KOPT-K1 (cell line): ENCODE measurements at regions not wholly inside any gene's neighbourhood (a gene's known extent, or its start where the extent isn't known, plus 50 kb on each side); places are given as distances from the start of the nearest gene placed in this dataset.

ENCODE experiments used
- H3K27ac ChIP-seq: fragments of 200-600 bp; sonication (generic); 2 replicates; pipeline ENCODE4 v1.5.1; 2016; ENCODE audit warnings: antibody characterized with exemption, mild to moderate bottlenecking, low read depth, low read length; ENCODE audit not compliant: poor library complexity, severe bottlenecking
- H3K36me3 ChIP-seq: fragments of 200-600 bp; sonication (generic); 2 replicates; pipeline ENCODE4 v1.5.1; 2017; ENCODE audit warnings: antibody characterized with exemption, mild to moderate bottlenecking, low read length, moderate library complexity; ENCODE audit not compliant: insufficient read depth
- H3K9me3 ChIP-seq: fragments of 200-600 bp; sonication (generic); 2 replicates; pipeline ENCODE4 v1.5.1; 2017; ENCODE audit warnings: antibody characterized with exemption, low read length, mild to moderate bottlenecking; ENCODE audit not compliant: insufficient read depth, poor library complexity, severe bottlenecking

DNA sequence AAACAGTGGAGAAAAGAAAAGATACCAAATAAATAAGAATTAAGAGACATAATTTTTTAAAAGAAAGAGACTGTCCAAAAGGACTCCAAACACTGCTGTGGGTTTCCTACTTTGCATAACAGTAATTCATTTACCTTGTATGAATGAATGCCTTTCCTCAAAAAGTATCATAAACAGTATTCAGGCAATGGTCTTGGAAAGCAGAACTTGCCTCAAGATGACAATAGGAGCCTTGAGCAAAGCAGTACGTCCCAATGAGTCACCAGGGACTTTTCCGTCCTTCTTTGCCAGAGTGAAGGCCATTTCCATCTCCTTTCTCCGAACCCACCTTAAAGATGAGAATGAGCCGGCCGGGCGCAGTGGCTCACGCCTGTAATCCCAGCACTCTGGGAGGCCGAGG is 186.4 kb downstream of the ZBTB18 start:
- no peaks in the 10 kb centered on the region for H3K36me3 ChIP-seq
- H3K27ac ChIP-seq, result no peak overlapping the region
- H3K9me3 ChIP-seq, result no peaks in the 10 kb centered on the region

DNA sequence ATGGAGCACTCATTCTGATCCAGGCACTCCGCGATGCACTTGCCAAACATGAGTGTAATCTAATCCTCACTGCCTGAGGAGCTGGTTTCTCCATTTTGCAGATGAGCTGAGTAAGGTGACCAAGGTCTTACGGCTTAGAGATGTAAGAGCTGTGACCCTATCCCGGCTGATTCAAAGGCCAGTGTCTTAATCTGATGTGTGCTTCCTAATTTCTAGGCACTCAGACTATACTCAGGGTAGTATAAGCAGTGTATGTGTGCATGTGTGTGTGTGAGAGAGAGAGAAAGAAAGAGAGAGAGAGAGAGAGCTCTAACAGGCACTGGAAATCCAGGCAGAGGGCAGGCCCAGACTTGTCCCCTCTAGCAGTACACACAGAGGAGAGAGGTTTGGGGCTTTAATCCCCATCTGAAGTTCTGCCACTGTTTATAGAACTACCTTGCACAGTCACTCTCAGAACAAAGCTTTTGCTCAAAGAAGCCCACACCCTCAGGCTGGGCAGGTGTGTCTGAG is 188.2 kb downstream of the ZBTB18 start:
- Histone ChIP-seq H3K27ac (peak overlapping the region; percentile 27), H3K36me3 (no peaks in the 10 kb centered on the region), H3K9me3 (no peaks in the 10 kb centered on the region)

DNA sequence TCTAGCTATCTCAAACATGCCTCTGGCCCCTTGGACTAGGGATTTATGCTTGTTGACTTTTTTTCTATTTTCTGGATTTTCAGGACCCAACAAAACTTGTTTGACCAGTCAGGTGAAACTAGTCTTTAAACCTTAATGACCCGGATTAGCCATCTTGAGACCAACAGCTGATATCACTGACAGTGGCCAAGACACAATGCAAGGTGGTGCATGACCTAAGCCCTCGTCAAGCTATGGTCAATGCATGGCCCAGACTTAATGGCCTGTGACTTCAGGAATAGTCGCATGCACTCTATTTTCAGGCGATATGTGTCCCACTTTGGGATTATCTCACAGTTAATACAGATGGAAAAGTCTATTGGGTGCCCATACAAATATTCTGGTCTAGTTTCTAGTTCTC is 190.4 kb downstream of the ZBTB18 start:
- Histone ChIP-seq H3K27ac (no peak overlapping the region), H3K36me3 (no peaks in the 10 kb centered on the region), H3K9me3 (no peaks in the 10 kb centered on the region)

DNA sequence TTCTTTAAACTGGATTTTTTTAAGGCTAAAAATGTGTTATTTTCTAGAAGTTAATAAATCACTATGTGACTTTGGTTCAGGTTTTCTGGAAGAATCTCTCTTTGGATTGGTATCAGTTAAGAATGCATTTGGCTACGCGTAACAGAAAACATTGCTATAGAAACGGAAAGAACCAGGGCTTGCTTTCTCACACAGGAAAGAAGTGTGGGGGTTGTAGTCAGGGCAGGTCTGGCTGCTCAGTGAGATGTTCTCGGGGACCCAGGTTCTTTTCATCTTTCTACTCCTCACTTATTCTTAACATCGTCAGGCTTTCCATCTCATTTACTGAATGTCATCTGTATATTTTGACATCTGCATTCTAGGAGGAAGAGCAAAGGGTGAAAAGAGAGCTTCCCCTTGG is 191.4 kb downstream of the ZBTB18 start:
- Histone ChIP-seq H3K9me3 (no peaks in the 10 kb centered on the region), H3K36me3 (no peaks in the 10 kb centered on the region), H3K27ac (no peak overlapping the region)

DNA sequence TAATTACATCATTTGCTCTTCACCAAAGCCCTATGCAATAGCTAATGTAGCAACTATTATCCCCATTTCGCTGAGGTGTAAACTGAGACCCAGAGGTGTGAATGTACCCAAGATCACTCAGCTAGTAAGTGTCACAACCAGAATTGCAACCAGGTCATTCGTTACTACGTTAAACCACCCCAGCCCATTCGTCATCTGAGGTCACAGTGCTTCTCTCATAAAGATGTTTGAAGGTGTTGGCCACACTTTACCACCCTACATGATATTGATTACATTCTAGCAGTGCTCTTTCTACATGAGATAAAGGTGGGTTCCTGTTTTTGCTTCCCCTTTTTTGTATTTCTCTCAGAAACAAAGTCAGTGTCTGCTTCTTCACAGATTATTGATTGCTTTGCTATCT is 195.3 kb downstream of the ZBTB18 start:
- Histone ChIP-seq H3K36me3 (no peaks in the 10 kb centered on the region), H3K27ac (no peak overlapping the region), H3K9me3 (no peaks in the 10 kb centered on the region)

DNA sequence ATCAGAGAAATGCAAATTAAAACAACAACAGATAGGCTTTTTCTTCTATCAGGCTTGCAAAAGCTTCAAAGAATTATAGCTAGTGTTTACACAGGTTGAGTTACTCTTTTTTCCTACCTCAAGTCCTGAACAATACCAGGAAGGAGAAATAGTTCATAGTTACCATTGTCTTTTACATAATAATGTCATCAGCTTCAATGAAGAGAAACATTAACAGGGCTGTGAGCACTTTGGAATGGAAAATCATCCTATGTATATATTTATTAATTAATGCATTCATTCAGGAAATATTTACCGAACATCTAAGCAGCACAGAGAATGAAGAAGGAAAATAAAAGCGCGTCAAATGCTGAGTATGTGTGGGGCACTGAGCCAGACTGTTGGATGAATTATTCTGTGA is 197.3 kb downstream of the ZBTB18 start:
- Histone ChIP-seq H3K27ac (no peak overlapping the region), H3K9me3 (no peaks in the 10 kb centered on the region), H3K36me3 (no peaks in the 10 kb centered on the region)

DNA sequence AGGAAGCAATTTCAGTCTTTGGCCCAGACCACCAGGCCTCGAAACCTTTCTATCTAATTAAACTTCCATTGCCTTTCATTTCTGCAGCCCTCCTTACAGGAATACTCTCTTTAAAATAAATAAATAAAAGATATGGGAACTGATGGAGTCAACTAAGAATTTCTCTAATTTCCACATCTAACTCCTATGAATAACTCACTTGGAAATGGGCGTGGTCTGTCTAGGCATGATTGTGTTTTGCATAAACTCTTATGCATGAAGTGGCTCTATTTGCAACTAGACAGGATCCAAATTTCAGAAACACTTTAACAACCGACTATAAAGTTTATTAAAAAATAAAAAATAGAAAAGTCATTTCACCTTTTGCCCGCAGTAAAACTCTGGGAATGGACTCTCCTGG is 199.5 kb downstream of the ADSS2 start:
- no peak overlapping the region for H3K27ac ChIP-seq
- H3K9me3 ChIP-seq, result no peaks in the 10 kb centered on the region
- no peaks in the 10 kb centered on the region for H3K36me3 ChIP-seq

DNA sequence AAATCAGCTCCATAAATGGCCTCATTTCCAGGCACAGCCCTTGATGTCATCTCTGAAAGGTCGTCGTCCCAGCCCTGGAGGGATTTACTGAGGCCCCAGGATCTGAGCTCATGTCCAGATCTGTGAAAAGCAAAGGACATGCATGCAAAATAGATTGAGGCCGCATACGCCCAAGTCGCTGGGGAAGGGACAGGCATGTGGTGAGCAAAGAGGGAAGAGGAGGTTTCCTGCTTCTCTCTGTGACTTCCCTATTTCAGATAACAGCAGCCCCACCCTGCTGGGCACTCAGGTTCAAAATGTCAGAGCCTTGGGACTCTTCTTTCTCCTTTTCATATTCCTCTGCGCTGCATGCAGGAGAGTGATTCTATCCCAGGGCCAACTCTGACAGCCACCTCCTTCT is 197.2 kb downstream of the ADSS2 start:
- Histone ChIP-seq H3K9me3 (no peaks in the 10 kb centered on the region), H3K27ac (no peak overlapping the region), H3K36me3 (no peaks in the 10 kb centered on the region)

DNA sequence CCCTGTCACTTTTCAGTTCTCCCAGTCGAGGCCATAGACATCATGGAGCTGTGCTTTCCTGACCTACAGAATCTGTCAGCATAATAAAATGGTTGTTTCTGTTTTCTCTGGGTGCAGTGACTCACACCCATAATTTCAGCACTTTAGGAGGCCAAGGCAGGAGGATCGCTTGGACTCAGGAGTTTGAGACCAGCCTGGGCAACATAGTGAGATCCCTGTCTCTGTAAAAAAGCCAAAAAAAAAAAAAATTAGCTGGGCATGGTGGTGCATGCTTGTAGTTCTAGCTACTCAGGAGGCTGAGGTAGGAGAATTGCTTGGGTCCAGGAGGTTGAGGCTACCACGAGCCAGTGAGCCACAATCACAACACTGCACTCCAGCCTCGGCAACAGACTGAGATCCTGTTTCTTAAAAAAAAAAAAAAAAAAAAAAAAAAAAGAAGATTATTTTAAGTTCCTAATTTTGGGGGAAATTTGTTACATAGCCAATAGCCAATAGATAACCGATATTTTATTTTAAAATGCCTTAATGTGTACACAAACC is 196.2 kb downstream of the ADSS2 start:
- no peaks in the 10 kb centered on the region for H3K36me3 ChIP-seq
- H3K27ac ChIP-seq, result no peak overlapping the region
- no peaks in the 10 kb centered on the region for H3K9me3 ChIP-seq

DNA sequence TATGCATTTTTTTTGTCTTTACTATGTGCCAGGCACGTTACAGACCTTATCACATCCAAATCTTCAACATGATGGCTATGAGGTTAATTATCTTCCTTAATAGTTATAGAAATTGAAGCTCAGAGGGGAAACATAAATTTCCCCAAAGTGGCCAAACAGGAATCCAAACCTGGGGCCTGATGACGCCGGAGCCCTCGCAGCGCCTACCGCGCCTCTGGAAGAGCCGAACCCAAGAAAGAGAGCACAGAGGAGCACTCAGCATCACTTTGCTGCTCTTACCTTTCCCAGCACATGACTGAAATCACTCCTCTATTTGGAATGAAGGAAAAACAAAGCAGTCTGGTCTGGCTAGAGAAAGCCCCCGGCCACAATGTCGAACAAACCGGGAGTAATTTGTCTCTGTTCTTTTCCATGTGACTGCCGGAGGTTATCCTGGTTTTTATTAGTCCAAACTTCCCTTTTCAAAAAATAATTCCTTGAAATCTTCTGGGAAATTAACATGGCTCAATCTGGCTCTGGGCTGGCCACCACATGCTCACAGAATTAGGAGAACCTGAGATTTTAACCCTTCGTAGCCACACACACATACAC is 195.5 kb downstream of the ADSS2 start:
- Histone ChIP-seq H3K9me3 (no peaks in the 10 kb centered on the region), H3K27ac (no peak overlapping the region)

DNA sequence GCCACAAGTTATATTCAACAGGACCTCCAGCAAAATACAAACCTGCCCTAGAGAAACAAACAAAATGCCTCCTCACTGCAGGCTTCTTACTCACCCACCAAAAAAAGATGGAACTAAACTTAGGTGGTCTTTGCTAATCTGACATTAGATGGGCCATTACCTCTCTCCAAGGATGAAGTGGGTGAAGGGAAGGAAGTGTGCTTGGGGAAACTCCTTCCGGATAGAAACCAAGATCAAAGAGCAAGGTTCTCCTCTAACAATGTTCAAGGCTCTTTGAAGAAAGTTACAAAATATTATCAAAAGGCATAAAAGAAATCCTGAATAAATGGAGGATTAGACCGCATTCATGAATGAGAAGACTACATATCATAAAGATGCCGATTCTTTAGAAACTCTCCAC is 187.5 kb downstream of the ADSS2 start:
- Histone ChIP-seq H3K9me3 (no peaks in the 10 kb centered on the region), H3K27ac (no peak overlapping the region), H3K36me3 (no peaks in the 10 kb centered on the region)

More for the DNA sequence above, 195.5 kb downstream of the ADSS2 start:
- H3K36me3 ChIP-seq, result no peaks in the 10 kb centered on the region

DNA sequence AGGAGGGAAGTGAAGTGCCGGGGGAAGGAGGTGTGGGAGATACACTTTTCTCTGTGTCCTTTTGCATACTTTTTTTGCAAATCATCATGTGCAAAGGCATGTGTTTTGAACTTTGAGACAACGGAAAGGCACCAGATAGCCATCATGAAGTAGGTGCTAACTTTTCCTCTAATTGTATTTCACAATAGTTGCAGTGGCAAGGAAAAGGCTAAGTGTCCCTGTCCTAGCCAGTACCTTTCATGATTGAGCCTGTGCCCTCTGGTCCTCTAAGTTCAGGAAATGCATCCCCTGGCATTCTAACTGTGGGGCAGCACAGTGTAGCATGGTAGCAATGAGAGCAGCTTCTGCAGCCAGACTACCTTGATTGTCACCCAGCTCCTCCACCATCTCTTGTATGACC is 186.2 kb downstream of the ADSS2 start:
- Histone ChIP-seq H3K36me3 (no peaks in the 10 kb centered on the region), H3K27ac (no peak overlapping the region), H3K9me3 (peaks cover 2% of the 10 kb centered on the region)

DNA sequence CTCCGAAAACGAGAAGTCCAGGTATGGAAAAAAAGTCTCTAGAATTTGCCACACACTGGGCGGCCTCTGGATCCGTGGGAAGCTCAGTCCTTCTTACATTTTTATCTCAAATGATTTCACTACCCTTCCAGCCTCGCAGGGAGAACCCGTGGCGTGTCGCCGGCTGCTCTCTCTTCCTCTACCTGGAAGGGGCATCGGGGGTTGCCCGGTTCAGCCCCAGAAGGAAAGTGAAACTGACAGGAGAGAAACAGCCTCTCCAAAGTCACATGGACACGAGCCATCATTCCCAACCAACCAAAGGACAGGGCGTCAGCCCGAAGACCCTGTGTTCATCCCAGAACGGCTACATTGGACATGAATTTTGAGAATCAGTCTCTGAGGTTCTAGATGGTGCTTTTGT is 182.5 kb downstream of the ADSS2 start:
- Histone ChIP-seq H3K27ac (no peak overlapping the region), H3K36me3 (no peaks in the 10 kb centered on the region), H3K9me3 (peaks cover 4% of the 10 kb centered on the region)

DNA sequence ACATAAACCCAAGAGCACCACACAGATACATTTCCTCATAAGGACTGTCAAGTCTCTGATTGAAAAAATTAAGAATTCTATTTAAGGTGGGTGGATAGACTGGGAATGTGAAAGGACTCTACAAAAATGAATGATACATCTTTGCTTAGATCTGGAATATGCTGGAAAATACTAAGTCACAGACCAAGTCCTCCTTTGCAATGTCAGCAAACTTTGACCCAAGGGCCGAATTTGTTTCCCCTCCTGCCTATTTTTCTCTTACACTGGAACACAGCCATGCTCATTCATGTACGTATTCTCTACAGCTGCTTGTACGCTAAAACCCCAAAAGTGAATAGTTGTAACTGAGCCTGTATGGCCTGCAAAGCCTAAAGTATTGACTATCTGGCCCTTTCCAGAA is 180.7 kb downstream of the ADSS2 start:
- Histone ChIP-seq H3K27ac (no peak overlapping the region), H3K36me3 (no peaks in the 10 kb centered on the region), H3K9me3 (peaks cover 4% of the 10 kb centered on the region)

DNA sequence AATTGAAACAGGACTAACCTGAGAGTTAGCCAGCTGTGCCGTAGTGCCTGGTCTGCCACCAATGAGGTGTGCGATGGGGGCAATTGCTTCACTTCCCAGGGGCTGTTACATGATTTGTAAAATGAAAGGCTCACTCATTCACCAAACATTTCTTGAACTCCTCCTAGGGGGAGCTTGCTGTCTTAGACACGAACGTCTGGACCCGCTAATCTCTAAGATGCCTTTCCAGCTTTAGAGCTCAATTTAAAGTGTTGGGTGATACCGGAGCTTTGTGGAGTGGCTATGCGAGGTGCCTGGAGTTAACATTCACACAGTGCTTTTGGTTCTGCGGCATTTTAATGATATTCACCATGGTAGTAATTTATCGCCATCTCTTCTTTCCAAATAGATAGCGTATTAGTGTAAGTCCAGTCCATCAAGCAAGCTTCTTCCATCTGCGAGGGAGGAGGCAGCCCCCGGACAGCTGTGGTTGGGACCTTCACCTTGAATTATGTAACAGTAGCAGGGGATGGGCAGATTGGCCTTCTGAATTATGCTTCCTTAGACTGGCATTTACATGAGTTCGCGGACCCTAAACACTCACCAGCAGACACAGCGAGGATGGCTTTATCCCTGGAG is 179.9 kb downstream of the ADSS2 start:
- Histone ChIP-seq H3K9me3 (peaks cover 4% of the 10 kb centered on the region), H3K27ac (no peak overlapping the region), H3K36me3 (no peaks in the 10 kb centered on the region)
